ENCODE measurements at regions not wholly inside any gene's neighbourhood (a gene's known extent, or its start where the extent isn't known, plus 50 kb on each side); places are given as distances from the start of the nearest gene placed in this dataset.
"Not testable (repeated sequence)": the region's sequence is repeated elsewhere in the genome, so short reads cannot be mapped to it uniquely, and the experiment has no call there.

GRCh38 chr21:16199539-16199938 is 469.8 kb downstream of the USP25 start:
- intact Hi-C loops (cut with DNase I): loop anchor here (5.0 to 10.0 kb wide), 3 partner anchors 105 to 135 kb away; no protein-coding TSS in a partner anchor
- DNase-seq: no peak

- intact Hi-C loops (cut with DNase I): no loop called here
- DNase-seq: no peak
Measured at GRCh38 chr21:16201718-16202117, 471.9 kb downstream of the USP25 start.

GRCh38 chr21:16205527-16205926 is 475.7 kb downstream of the USP25 start:
- intact Hi-C loops (cut with DNase I): no loop called here
- no peak for DNase-seq

- DNase-seq: no peak
- intact Hi-C loops (cut with DNase I): loop anchor here (5.0 kb wide), 1 partner anchor 41 kb away; no protein-coding TSS in a partner anchor
Measured at GRCh38 chr21:16211339-16212303, 481.8 kb downstream of the USP25 start.

GRCh38 chr21:16213518-16213917 is 483.7 kb downstream of the USP25 start:
- intact Hi-C loops (cut with DNase I): loop anchor here (5.0 kb wide), 1 partner anchor 39 kb away; no protein-coding TSS in a partner anchor
- DNase-seq: no peak

GRCh38 chr21:16215193-16215592 is 485.4 kb downstream of the USP25 start:
- intact Hi-C loops (cut with DNase I): no loop called here
- DNase-seq: no peak

GRCh38 chr21:16215663-16216183 is 485.9 kb downstream of the USP25 start:
- no peak for DNase-seq
- intact Hi-C loops (cut with DNase I): no loop called here

GRCh38 chr21:16216288-16216962 is 486.6 kb downstream of the USP25 start:
- DNase-seq: no peak
- intact Hi-C loops (cut with DNase I): no loop called here

GRCh38 chr21:16218682-16219343 is 489.0 kb downstream of the USP25 start:
- DNase-seq: no peak
- intact Hi-C loops (cut with DNase I): no loop called here

GRCh38 chr21:16224756-16225155 is 495.0 kb downstream of the USP25 start:
- DNase-seq; intact Hi-C loops (cut with DNase I): not testable (repeated sequence)

- intact Hi-C loops (cut with DNase I): no loop called here
- DNase-seq: no peak
Measured at GRCh38 chr21:16239659-16240265, 510.0 kb downstream of the USP25 start.

GRCh38 chr21:16241016-16241415 is 511.2 kb downstream of the USP25 start:
- no peak for DNase-seq
- intact Hi-C loops (cut with DNase I): no loop called here

- intact Hi-C loops (cut with DNase I): no loop called here
- no peak for DNase-seq
Measured at GRCh38 chr21:16241479-16241963, 511.7 kb downstream of the USP25 start.

- intact Hi-C loops (cut with DNase I): no loop called here
- DNase-seq: no peak
Measured at GRCh38 chr21:16243396-16243795, 513.6 kb downstream of the USP25 start.

GRCh38 chr21:16248705-16249104 is 518.9 kb downstream of the USP25 start:
- no peak for DNase-seq
- intact Hi-C loops (cut with DNase I): no loop called here

GRCh38 chr21:16250273-16250672 is 520.5 kb downstream of the USP25 start:
- no peak for DNase-seq
- intact Hi-C loops (cut with DNase I): loop anchor here (5.0 kb wide), 1 partner anchor 38 kb away; no protein-coding TSS in a partner anchor

GRCh38 chr21:16258844-16259611 is 529.2 kb downstream of the USP25 start:
- intact Hi-C loops (cut with DNase I): no loop called here
- no peak for DNase-seq

- intact Hi-C loops (cut with DNase I): no loop called here
- no peak for DNase-seq
Measured at GRCh38 chr21:16262091-16262490, 532.3 kb downstream of the USP25 start.

GRCh38 chr21:16264319-16264718 is 534.5 kb downstream of the USP25 start:
- no peak for DNase-seq
- intact Hi-C loops (cut with DNase I): no loop called here

All from posterior cingulate gyrus (tissue), 11 donors.